AG04449 (cell line): ENCODE measurements at regions not wholly inside any gene's neighbourhood (a gene's known extent, or its start where the extent isn't known, plus 50 kb on each side); places are given as distances from the start of the nearest gene placed in this dataset.

ENCODE experiments used
- CTCF ChIA-PET: fragments of 350-600 bp; formaldehyde crosslinking; extraction: SDS; loops from one replicate; lab custom pipeline; 2021; ENCODE audit warnings: antibody characterized with exemption; lab: Yijun Ruan, JAX
- POLR2A ChIA-PET: fragments of 400-600, 350-600 bp; formaldehyde crosslinking; extraction: SDS; loops from one replicate; lab custom pipeline; 2020; ENCODE audit warnings: antibody characterized with exemption, inconsistent platforms; lab: Yijun Ruan, JAX
- DNase-seq: peaks from one replicate; pipeline ENCODE4 v3.0.0-alpha.2; 2010; ENCODE audit warnings: low read depth, low spot score
- H3K4me3 ChIP-seq: 2 replicates; pipeline ENCODE4 v1.5.1; 2011; ENCODE audit warnings: low read depth, mild to moderate bottlenecking, control low read depth, low read length
- TF ChIP-seq, protein P1 (sequence below): IDR thresholded peaks from one replicate; pipeline ENCODE4 v1.5.1; 2011; ENCODE audit warnings: mild to moderate bottlenecking, moderate library complexity, low read length, control low read depth, inconsistent platforms; ENCODE audit not compliant: insufficient read depth; ENCODE audit errors: missing control alignments

GRCh38 chr5:73373814-73374510 lies 74.6 kb downstream of the FOXD1 start:
- no peak for DNase-seq
- TF ChIP-seq, protein P1, sequence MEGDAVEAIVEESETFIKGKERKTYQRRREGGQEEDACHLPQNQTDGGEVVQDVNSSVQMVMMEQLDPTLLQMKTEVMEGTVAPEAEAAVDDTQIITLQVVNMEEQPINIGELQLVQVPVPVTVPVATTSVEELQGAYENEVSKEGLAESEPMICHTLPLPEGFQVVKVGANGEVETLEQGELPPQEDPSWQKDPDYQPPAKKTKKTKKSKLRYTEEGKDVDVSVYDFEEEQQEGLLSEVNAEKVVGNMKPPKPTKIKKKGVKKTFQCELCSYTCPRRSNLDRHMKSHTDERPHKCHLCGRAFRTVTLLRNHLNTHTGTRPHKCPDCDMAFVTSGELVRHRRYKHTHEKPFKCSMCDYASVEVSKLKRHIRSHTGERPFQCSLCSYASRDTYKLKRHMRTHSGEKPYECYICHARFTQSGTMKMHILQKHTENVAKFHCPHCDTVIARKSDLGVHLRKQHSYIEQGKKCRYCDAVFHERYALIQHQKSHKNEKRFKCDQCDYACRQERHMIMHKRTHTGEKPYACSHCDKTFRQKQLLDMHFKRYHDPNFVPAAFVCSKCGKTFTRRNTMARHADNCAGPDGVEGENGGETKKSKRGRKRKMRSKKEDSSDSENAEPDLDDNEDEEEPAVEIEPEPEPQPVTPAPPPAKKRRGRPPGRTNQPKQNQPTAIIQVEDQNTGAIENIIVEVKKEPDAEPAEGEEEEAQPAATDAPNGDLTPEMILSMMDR = no peak
- ChIA-PET CTCF (interaction anchor here (0.9 to 1.6 kb wide), 4 partner anchors 19 to 158 kb away, joined by 3 to 11 read pairs (median 4); no protein-coding TSS in a partner anchor), POLR2A (interaction anchor here (0.7 to 1.5 kb wide), 6 partner anchors 43 to 74 kb away, joined by 3 to 8 read pairs (median 4); partner anchors contain the start of gene FOXD1)
- no peak overlapping the region for H3K4me3 ChIP-seq

DNA sequence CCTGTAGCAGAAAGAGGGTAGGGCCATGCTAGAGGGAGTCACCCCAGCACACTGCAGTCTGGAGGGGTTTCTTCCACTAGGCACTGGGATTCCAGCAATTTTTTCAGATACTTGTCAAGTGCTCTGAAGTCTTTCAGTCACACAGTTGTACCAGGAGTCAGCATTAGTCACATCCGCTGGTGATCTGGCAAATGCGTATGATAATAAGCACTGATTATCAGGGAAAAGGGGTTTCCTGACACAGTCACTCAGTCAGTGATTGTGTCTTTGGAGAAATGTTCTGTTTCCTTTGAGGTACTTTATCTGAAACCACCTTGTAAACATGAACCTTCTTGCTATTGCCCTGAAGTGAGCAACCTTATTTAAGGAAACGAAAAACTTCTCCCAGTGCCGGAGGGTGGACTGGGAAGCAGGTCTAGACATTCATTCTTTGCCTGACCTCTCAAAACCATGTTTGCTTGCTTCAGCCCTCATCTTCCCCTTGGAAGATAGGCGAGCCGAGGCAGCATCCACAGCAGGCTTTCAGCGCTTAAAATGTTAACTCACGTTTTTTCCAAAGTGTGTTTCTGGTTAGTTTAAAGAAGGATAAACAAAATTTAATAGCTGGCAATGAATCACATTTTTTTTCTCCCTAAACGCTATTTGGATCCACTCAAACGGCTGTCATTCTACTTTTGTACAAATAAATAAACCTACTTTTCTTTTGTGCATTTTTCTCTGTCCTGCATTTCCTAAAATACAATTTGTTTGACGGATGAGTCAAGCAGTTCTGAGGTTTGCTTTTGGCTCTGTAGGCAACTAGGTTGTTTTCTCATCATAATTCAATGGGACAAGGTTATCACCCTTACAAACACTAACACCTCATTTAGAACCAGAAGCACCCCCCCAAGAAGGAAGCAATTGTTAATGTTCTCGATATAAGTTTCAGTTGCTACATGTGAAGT lies 77.7 kb downstream of the FOXD1 start:
- TF ChIP-seq, protein P1 = no peak
- H3K4me3 ChIP-seq = no peak overlapping the region
- no peak for DNase-seq
- ChIA-PET POLR2A (interaction anchor here (1.2 to 1.3 kb wide), 3 partner anchors 58 to 78 kb away, joined by 3 to 6 read pairs (median 4); partner anchors contain the start of gene FOXD1), CTCF (interaction anchor here (1.1 to 1.2 kb wide), 2 partner anchors 18 to 59 kb away, joined by 3 to 4 read pairs; no protein-coding TSS in a partner anchor)

DNA sequence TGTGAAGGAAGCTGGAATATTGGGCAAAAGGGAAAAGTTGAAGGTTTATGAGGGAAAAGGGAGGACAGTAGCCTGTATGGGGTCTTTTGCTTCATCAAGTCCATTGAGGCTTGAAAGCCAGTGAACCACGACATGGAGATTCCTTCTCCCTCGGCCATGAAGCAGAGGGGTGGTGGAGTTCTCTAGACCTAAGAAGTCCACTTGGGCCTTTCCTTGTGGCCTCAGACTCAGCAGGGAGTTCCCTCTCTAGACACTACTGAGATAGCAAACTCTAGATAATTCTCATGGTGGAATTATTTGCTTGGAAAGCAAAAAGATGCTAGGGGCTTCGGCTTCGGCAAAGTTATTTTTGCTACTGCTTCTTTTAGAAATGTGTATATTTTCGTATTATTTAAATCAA lies 78.5 kb downstream of the FOXD1 start:
- POLR2A ChIA-PET = interaction anchor here (1.2 to 1.3 kb wide), 2 partner anchors 58 to 78 kb away, joined by 3 to 6 read pairs; partner anchors contain the start of gene FOXD1
- TF ChIP-seq, protein P1 = no peak
- H3K4me3 ChIP-seq = no peak overlapping the region
- CTCF ChIA-PET = interaction anchor here (0.8 to 1.1 kb wide), 2 partner anchors 17 to 154 kb away, joined by 4 read pairs; no protein-coding TSS in a partner anchor
- no peak for DNase-seq

GRCh38 chr5:73369278-73369677 lies 79.3 kb downstream of the FOXD1 start:
- DNase-seq = no peak
- H3K4me3 ChIP-seq = no peak overlapping the region
- CTCF ChIA-PET = no interaction called here
- POLR2A ChIA-PET = interaction anchor here (1.2 kb wide), 1 partner anchor 57 kb away, joined by 3 read pairs; no protein-coding TSS in a partner anchor
- TF ChIP-seq, protein P1 = no peak

DNA sequence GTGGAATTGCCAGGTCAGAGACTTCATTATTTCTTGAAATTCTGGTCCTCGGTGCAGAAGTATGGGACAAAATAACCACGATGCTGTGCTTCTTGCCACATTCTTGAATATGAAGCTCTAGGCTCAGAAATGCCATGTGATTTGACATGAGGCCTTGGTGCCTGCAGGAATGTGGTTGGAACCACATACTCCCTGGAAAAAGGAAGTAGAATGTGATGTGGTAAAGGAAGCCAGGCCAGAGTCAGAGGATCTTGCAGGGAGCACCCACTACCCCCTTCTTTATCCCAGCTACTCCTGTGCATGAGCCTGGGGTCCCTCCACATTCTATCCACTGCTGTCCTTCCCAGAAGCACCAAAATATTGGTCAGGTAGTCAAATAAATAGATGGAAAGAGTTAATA lies 80.9 kb downstream of the FOXD1 start:
- CTCF ChIA-PET = no interaction called here
- TF ChIP-seq, protein P1 = no peak
- no peak for DNase-seq
- no peak overlapping the region for H3K4me3 ChIP-seq
- POLR2A ChIA-PET = interaction anchor here (1.2 kb wide), 1 partner anchor 81 kb away, joined by 5 read pairs; the partner anchor contains the start of gene FOXD1
